Mucosa of descending colon (tissue), 3 donors: ENCODE measurements at regions not wholly inside any gene's neighbourhood (a gene's known extent, or its start where the extent isn't known, plus 50 kb on each side); places are given as distances from the start of the nearest gene placed in this dataset.

Experiments
- ATAC-seq: fragments of 200-7000 bp; cut with Tn5 transposase; one replicate; pipeline ENCODE4 v1.9.1; 2020; ENCODE audit warnings: mild to moderate bottlenecking, moderate library complexity
- DNase-seq, 3 donors: peaks; one replicate each; pipeline ENCODE4 v3.0.0-alpha.2; 2020
- H3K36me3 ChIP-seq: fragments of 200-600 bp; one replicate; pipeline ENCODE4 v1.8.0; 2021; ENCODE audit warnings: low read depth, mild to moderate bottlenecking
- H3K4me1 ChIP-seq: fragments of 200-600 bp; one replicate; pipeline ENCODE4 v1.8.0; 2021; ENCODE audit warnings: low read depth, mild to moderate bottlenecking
- H3K4me3 ChIP-seq: fragments of 200-600 bp; one replicate; pipeline ENCODE4 v1.8.0; 2021; ENCODE audit warnings: mild to moderate bottlenecking
- H3K9me3 ChIP-seq: fragments of 200-600 bp; one replicate; pipeline ENCODE4 v1.8.0; 2021; ENCODE audit warnings: mild to moderate bottlenecking
- intact Hi-C, 2 donors: fragments of 100-400 bp; cut with DNase I in 1 of 2; cut with micrococcal nuclease in 1 of 2; formaldehyde crosslinking; loops; one replicate each; pipeline versions ENCODE4 v1.11.0 to v1.11.1; 2022; cut with DNase I, micrococcal nuclease
- TF ChIP-seq, protein P1 (sequence below): fragments of 200-600 bp; IDR thresholded peaks from one replicate; pipeline ENCODE4 v1.8.0; 2022; ENCODE audit warnings: antibody characterized with exemption, mild to moderate bottlenecking
- donor health status: DM: no; HTN: no; CAD: no; lungs with moderate emphysema.
- donor health status: DM: no; HTN: no; CAD: no.
- donor health status: DM: no; HTN: yes; CAD: no.

GRCh38 chr7:73940701-73941238, 79.8 kb downstream of the TMEM270 start:
- ATAC-seq (no peak), DNase-seq (no peak)
- Histone ChIP-seq H3K9me3 (peaks cover 7% of the 10 kb centered on the region), H3K4me1 (no peaks in the 10 kb centered on the region), H3K36me3 (no peaks in the 10 kb centered on the region), H3K4me3 (no peak overlapping the region)
- TF ChIP-seq, protein P1, sequence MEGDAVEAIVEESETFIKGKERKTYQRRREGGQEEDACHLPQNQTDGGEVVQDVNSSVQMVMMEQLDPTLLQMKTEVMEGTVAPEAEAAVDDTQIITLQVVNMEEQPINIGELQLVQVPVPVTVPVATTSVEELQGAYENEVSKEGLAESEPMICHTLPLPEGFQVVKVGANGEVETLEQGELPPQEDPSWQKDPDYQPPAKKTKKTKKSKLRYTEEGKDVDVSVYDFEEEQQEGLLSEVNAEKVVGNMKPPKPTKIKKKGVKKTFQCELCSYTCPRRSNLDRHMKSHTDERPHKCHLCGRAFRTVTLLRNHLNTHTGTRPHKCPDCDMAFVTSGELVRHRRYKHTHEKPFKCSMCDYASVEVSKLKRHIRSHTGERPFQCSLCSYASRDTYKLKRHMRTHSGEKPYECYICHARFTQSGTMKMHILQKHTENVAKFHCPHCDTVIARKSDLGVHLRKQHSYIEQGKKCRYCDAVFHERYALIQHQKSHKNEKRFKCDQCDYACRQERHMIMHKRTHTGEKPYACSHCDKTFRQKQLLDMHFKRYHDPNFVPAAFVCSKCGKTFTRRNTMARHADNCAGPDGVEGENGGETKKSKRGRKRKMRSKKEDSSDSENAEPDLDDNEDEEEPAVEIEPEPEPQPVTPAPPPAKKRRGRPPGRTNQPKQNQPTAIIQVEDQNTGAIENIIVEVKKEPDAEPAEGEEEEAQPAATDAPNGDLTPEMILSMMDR = no peak
- intact Hi-C loops = no loop called here

DNA sequence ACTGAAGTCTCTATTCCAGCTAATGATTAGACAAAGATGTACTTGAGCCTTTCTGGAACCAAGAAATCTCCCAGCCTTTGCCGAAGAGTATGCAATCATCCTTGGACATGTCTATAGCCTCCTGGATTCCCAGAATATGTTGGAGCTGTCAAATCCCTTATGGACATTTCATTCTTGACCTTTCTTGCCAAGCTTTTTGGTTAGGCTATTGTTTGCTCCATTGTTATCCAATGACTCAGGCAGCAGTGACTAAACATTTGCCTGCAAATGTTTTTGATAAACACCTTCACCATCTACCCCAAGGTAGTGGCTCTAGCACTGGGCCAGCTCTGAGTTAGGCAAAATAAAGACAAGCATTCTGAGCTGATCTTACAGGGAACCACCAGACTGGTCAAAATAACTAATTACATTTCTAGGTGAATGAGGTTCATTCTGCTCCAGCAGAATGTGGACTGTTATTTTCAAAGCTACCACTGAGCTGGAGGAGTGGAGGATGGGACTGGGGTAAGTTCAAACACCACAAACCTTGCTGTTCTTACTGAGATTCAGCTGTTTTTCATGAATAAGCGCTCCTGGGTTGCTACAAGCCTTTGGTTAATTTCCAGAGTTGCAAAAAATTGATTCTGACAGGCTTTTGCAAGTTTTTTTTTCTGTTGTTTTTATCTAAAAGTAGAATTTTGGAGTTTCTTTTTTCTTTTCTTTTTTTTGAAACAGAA, 81.0 kb downstream of the TMEM270 start:
- Histone ChIP-seq H3K9me3 (peaks cover 7% of the 10 kb centered on the region), H3K4me1 (no peaks in the 10 kb centered on the region), H3K4me3 (no peak overlapping the region), H3K36me3 (no peaks in the 10 kb centered on the region)
- DNase-seq (no peak), ATAC-seq (no peak)
- intact Hi-C loops = no loop called here
- TF ChIP-seq, protein P1 = no peak

GRCh38 chr7:73945022-73945421, 83.0 kb upstream of the ELN start:
- TF ChIP-seq, protein P1 = no peak
- no peak for DNase-seq
- H3K4me3 ChIP-seq = no peak overlapping the region
- no peaks in the 10 kb centered on the region for H3K36me3 ChIP-seq
- H3K9me3 ChIP-seq = peaks cover 15% of the 10 kb centered on the region
- intact Hi-C loops = no loop called here
- H3K4me1 ChIP-seq = no peaks in the 10 kb centered on the region
- no peak for ATAC-seq

GRCh38 chr7:73948287-73948686, 79.7 kb upstream of the ELN start:
- Histone ChIP-seq H3K9me3 (peaks cover 15% of the 10 kb centered on the region), H3K4me3 (no peak overlapping the region), H3K4me1 (no peaks in the 10 kb centered on the region), H3K36me3 (no peaks in the 10 kb centered on the region)
- intact Hi-C loops = no loop called here
- ATAC-seq = no peak
- TF ChIP-seq, protein P1 = no peak
- DNase-seq = no peak

DNA sequence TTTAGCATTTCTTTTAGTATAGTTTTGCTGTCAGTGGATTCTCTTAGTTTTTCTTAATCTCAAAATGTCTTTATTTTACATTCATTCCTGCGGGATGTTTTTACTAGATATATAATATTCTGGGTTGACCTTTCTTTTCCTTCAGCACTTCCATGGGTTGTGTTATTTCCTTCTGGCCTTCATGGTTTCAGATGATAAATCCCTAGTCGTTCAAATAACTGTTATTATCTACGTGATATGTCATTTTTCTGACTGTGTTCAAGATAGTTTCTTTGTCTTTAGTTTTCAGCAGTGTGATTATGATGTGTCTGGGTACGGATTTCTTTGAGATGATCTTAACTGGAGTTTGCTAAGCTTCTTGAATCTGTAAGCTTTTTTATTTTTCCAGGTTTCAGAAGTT, 75.7 kb upstream of the ELN start:
- TF ChIP-seq, protein P1 = no peak
- H3K36me3 ChIP-seq = no peaks in the 10 kb centered on the region
- intact Hi-C loops = no loop called here
- ATAC-seq = no peak
- H3K4me1 ChIP-seq = no peaks in the 10 kb centered on the region
- H3K4me3 ChIP-seq = no peak overlapping the region
- H3K9me3 ChIP-seq = peaks cover 8% of the 10 kb centered on the region
- no peak for DNase-seq
